Hematopoietic multipotent progenitor cell (in vitro differentiated cells): ENCODE measurements at regions not wholly inside any gene's neighbourhood (a gene's known extent, or its start where the extent isn't known, plus 50 kb on each side); places are given as distances from the start of the nearest gene placed in this dataset.

Experiments used
- DNase-seq, 3 donors: peaks; one replicate each; pipeline ENCODE4 v3.0.0-alpha.2; 2011 to 2015; ENCODE audit warnings: low read depth in 2 of 3, low spot score in 2 of 3

DNA sequence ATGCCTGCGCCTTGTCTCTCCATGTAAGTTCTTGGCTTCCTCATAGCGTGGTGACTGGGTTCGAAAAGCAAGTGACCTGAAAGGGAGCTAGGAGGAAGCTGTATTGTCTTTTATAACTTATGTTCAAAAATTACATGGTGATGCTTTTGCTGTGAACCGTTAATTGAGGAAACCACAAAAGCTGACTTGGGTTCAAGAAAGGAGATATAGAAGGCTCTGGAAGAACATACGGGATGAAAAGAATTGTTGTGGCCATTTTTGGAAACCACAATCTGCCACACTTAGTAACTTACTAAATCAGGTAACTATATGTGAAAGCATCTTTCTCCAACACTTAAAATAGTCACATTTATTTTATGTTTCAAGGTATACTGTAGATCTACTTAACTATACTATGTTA, 177.0 kb upstream of the RBMS1 start:
- peak in 1 of 3 donors; percentile 9 for DNase-seq

DNA sequence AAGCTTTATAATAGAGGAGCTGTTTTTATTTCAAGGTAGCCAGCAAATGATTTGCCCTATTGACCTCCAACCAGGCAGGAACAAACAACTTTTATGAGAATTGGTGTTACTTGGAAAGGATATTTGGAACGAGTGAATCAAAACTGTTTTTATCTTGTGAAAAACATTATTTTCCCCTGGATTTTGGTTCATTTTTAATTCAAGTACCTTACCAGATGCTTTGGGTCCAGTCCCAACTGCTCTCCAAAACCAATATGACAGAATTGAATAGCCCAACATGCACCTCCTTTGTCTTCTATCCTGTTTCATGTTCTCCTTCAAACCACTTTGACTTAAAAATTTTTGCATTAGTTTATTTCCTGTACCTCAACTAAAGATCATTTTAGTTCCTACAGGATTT, 178.6 kb upstream of the RBMS1 start:
- DNase-seq: no peak

DNA sequence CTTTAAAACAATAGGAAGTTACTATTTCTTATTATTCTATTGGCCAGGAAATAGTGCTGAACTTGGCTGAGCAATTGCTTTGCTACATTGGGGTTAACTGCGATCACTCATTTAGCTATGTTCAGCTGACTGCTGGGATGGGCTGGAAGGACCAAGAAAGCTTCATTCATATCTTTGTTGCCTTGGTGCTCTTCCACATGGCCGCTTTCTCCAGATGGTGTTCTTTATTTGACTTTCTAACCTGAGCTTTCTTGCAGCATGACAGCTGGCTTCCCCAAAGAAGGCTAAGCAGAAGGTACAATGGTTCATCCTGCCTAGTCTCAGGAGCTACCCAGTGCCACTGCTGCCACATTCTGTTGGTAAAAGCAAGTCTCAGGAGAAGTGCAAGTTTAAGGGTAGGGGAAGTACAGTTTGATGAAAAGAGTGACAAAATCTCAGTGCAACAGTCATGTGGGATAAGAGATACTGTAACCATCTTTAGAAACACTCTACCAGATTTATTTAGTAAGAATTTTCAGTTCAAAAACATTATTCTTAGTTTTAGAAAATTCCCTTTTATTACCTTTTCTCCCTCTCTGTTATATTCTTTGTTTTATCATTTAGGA, 180.6 kb upstream of the RBMS1 start:
- DNase-seq: no peak

DNA sequence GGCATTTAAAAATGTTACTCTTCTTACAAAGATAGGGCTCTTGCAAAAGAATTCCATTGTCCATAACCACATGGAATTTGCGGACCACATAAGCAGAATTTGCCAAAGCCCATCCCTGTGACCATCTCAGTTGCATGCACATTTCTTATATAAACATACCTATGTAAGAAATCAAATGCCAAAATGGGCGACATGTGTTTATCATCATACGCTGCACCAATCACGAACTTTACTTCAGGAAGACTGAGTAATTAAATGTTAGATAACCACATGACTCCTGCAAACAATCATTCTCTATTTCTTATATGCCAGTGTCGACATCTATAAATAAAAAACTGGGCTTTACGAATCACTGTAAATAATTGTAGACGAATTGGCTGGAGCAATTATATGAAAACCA, 186.1 kb upstream of the RBMS1 start:
- no peak for DNase-seq

DNA sequence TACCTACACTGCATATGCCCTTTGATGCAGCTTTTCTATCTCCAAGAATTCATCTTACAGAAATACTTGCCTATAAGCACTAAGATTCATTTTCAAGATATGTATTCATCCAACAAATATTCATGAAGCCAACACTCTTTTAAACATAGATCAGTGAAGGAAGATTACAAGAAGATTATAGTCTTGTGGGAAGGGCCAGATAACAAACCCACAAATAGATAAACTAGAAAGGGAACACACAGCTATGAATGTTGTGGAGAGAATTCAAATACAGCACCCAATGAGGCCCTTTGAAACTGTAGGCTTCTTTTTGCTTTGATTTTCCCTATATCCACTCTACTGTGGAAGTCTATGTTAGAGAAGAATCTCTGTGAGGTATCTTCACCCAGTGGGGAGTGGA, 186.7 kb upstream of the RBMS1 start:
- no peak for DNase-seq

DNA sequence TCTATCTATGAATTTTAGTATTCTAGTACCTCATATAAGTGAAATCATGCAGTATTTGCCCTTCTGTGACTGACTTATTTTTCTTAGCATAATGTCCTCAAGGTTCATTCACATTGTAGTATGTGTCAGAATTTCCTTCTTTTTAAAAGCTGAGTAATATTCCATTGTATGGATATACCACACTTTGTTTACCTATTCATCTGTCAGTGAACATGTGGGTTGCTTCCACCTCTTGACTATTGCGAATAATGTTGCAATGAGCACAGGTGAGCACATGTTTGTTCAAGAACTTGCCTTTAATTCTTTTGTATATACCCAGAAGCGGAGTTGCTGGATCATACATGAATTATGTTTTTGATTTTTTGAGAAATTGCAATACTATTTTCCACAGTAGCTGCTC, 187.4 kb upstream of the RBMS1 start:
- no peak for DNase-seq

DNA sequence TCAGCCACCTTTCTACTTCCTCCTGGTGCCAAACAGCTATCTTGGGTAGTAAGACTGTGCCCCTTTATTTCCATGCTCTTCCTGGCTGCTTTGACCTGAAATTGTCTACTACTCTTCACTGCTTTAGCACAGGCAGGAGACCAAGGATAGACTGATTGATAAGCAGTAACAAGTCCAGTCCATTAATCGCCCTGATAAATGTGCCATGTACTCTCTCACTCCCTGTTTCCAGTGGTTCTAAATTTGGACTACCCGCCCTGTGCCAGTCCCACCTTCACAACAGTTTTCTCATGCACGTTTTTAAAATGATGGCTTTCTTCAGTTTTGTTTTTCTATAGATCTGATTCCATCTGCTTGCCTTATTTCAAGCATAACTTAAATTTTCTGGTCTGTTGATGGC, 189.6 kb upstream of the RBMS1 start:
- no peak for DNase-seq

DNA sequence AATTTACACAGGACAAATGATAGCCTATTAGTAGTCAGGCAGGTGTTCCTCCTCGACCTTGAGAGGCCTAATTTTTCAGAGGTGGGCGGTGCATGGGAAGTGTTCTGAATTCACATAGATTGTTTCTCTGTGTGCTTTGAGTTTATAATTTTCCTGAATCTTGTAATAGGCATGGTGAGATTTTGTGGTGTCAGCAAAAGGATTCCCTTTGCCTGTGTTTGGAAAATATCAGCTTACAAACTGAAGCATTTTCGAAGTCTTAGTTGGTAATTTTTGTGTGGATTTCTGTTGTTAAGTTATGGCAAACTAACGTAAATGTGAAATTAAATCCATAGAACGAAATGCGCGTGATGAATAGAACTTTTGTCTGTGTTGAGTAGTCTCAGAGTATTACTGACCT, 194.0 kb upstream of the RBMS1 start:
- no peak for DNase-seq

DNA sequence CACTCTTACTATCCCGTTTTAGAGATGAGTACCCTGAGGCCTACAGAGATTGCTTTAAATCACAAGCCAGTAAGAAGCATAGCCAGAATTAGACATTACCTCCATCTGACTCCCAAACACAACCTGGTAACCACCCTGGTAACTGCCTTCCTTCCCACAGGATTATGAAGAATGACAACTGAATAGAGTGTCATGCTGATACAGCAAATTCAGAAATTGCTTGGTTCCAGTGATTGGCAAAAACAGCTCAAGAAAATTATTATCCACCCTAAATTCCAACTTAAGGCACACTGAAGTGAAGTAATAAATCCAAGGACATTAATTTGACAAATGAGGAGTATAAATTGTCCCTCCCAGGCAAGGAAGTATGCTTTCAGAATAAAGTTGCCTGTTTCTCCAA, 195.8 kb upstream of the RBMS1 start:
- no peak for DNase-seq

DNA sequence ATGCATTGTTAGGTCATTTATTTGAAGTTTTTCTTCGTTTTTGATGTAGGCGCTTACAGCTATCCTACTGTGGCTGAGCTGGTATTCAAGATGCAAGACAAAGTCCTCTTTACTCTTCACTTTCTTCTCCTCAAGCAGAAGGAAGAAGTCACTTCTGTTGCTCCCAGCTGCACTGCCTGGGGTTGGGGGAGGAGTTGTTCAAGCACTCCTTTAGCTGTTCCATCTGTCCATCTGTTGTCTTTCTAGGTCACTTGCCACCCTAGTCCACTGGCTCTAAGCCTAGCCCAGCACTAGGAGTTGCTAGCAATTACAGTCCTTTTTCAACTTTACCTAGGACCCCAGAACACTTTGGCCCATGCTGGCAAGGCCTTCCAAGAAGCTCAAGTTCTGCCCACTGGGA, 200.6 kb upstream of the RBMS1 start:
- DNase-seq: no peak

DNA sequence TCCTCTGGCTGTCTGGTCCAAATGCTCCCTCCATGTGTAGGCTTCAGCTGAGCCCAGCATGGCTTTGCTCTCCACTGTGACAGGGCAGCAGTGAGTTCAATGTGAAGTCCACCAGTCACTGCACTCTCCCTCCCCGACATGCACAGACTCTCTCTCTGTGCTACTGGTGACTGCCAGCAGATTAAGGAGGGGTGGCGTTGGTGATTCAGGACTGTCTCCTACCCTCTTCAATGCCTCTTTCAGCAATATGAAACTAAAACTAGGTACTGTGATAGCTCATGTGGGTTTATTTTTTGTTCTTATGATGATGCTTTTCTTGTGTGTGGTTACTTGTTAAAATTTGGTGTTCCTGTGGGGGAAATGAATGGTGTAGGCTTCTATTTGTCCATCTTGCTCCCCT, 201.0 kb upstream of the RBMS1 start:
- no peak for DNase-seq

DNA sequence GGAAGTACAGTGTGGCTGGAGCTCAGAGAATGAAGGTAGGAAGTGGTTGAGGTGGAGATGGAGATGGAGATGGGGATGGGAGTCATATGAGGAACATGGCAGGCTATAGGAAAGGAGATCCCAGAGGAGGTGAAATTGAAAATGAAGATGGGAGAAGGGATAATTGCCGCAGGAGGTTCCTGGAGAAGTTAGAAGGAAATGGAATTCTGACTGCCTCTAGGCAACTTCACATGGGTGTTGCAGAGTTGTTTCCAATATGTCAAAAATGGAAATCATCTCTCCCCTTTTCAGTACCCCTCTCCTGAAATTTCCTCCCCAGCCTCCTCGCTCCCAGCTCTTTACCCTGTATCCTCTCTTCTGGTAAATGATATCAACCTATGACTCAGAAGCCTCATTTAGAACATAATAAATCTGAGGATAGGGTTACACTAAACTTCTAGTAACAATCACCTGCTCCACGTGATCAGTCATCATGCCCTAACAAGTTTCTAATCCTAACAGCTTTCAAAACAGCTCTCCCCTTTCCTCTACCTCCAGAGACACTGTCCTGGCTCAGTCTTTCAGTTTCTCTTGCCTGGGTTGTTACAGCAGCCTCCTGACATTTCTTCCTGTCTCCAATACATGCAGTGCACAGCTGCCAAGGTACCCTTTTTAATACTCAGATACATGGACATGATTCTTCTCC, 201.9 kb upstream of the RBMS1 start:
- DNase-seq: no peak

DNA sequence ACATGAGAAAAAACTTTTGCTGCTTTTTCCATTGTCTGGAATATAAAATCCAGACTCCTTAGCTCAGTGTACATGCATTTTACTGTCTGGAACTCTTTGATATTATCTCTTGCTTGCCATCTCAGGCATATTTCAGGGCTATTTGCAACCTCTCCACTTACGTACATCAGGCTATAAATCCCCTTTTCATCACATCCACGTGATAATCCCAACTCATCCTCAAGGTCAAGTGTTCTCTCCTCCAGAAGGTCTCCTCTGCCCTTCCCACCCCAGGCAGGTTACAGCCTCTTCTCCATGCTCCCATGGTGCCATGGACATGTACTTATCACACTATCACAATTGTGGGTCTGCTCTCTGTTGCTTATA, 202.5 kb upstream of the RBMS1 start:
- DNase-seq: no peak

DNA sequence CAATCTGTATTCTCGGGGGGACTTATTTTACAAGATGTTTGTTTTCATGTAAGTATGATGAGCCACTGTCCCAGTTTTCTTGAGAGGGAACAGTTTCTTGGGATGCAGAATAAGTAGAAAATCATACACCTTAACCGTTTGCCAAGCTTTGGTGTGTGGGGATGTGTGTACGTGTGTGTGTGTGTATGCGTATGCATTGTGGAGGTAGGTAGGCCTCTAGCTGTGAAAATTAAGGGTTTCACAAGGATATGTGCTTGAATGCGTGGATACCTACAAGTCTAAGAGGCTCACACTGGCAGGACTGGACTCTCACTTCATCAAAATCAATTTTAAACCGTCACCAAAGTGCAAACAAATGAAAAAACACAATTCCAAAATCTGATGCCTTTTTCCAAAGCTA, 204.2 kb upstream of the RBMS1 start:
- no peak for DNase-seq

DNA sequence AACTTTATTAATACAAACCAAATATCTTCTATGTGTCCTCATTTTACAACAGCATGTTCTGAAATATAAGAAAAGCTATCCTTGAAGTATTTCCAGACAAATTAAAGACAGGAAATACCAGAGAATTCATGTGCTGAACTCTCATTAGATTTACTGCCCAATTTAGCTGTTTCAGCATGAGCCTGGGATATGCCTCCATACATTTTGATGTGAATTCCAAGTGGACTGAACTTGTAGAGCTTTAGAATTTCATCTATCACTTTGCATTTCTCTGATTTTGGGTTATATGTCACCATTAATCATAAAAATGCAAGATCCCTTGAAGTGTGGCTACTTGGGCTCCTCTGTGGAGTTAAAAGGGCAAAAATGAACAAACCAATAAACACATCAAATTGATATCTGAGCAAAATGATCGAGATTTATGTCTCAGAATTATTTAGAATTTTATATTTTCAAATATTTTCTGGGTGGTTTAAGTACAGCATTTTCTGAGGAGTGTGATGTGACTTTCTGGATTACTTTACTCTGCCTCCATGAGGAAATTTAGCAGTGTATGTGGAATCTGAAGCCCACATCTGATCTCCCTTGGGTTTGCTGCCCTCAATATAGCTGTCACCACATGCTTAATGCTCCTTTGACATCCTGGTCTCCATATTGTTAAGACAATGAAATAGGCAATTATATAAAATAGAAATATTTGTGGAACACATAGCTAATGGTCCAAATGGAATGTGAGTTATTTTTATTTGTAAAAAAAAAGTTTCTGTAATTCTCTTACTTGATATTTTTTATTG, 206.6 kb upstream of the RBMS1 start:
- DNase-seq: no peak

DNA sequence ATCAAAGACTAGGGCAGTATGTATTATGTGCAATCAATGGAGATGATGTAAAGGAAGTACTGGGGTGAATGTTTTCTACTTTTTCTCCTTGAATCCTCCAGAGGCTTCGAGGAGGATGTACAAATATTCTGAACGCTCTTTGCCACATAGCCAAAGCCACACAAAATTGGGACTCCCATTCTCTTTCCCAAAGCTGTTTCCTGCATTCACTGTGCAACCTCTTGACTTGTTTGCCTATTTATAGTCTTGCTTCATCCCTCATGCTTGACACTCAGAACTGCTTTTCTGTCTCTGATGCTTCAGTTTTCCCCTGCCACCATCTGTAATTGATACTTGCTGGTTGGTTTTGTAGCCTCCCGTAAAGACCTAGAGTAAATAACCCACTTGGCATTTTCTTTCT, 208.2 kb upstream of the RBMS1 start:
- DNase-seq: no peak

DNA sequence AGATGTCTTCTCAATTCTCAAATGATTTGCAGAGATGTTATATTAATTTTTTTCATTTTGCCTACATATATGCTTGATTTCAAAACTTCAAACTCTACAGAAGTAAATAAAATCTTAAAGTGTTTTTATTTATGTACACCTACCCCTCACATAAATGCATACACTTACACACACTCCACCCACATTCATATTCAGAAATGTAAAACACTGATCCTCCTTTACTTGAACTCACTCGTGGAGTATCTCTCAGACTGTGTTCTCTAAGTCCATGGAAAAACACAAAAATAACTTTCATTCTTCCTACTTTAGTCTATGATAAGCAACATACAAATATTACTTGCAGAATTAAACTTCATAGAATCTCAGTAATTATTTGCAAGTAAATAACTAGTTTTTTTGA, 209.1 kb upstream of the RBMS1 start:
- DNase-seq: no peak

DNA sequence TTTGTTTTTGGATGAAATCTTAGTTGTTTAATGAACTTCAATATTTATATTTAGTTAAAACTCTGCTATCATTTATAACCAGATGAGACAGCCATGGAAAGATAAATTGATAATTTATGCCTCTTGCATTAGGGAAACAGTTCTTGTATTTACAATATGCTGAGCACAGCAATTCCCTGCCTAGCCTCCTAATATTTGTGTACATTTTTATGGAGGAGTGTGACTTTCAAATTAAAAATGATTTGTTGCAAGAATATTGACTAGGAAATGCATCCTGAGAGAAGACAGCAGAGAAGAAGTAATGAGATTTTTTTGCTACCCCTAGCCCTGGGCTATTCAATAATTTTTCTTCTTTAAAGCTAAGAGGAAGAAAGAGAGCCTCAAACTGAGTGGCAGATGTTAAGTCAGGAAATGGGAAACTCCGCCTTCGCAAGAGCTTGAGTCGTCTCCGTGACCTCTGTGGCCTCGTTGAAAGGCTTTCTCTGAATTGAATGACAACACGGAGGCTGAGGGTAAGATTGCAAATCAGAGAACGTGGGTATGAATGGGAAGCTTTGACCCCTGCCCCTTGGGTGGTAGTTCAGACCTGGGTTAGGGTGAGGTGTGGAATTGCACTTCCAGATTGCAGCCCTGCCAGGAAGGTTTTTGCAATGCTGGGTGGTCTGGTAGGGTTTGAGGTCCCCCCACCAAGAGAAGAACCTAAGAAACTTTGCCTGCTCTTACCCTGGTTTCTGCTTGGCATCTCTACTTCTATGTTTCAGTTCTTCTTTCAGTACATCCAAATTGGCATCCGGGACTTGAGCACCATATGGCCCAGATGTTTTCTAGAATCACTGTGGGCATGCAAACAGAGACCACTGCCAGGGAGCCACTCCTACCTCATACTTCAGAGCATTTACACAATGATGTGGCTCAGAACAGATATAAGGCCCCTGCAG, 210.3 kb upstream of the RBMS1 start:
- DNase-seq: peak in 2 of 3 donors; percentile 6 to 52

DNA sequence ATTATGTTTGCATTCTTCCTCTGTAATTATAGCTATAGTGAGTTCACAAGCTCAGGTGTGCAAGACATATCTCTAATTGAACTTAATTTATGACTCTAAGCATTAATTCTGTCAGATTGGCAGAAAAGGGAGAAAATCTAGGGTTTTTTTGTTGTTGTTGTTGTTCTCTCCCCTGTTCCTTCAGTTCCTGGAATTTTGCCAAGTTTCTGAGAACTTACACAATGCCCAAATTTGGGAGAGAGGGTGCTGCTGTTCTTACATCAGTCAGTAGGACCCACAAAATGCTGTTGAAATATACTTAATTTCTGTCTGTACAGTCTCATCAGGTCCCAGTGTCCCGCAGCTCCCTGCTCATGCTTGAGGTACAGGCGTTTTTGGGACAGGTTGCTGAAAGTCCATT, 221.8 kb upstream of the RBMS1 start:
- DNase-seq: no peak

DNA sequence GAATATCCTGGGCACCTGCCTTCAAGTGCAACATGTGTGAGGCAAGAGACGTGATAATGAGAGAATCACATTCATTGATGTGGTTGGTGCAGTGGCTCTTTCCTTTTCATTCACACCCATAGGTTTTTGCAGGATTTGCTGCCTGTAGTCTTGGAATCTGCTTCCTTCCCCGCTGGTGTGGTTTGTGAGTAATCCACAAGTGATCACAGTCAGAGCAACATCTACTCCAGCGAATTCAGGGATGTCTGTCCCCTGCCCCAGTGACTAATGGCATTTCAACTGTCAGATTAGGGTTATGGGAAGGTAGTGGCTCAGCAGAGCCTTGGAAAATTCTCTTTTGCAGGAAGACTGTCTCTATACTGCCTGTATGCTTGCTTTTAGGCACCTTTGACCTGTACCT, 225.5 kb upstream of the RBMS1 start:
- no peak for DNase-seq

DNA sequence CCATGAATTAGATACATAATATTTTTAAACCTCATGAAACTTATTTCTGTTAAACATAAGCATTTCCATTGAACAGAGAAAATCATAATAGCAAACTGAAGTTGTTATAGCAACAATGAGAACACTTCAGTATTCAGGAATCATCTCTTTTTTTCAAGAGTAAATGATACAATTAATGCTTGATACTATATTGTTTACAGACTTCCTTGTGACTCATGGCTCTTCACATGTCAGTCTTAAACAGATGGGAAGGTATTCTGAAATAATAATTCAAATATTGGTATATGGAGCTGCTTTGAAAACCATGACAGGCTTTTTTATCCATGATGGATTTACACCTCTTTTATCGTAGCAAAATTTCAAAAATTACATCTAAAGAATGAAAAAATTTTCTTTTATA, 226.5 kb upstream of the RBMS1 start:
- no peak for DNase-seq
